NCI-H1694 treated with DMSO at 0.1 percent for 48 hours (cell line): ENCODE measurements at regions not wholly inside any gene's neighbourhood (a gene's known extent, or its start where the extent isn't known, plus 50 kb on each side); places are given as distances from the start of the nearest gene placed in this dataset.

ENCODE experiments used
- DNase-seq: peaks from one replicate; lab custom pipeline; 2025; lab: John Stamatoyannopoulos, UW

- no peak for DNase-seq
These were observed 336.3 kb downstream of the SLITRK6 start for GRCh38 chr13:85462792-85463425.

GRCh38 chr13:85461621-85462020 lies 337.6 kb downstream of the SLITRK6 start:
- DNase-seq: no peak

DNA sequence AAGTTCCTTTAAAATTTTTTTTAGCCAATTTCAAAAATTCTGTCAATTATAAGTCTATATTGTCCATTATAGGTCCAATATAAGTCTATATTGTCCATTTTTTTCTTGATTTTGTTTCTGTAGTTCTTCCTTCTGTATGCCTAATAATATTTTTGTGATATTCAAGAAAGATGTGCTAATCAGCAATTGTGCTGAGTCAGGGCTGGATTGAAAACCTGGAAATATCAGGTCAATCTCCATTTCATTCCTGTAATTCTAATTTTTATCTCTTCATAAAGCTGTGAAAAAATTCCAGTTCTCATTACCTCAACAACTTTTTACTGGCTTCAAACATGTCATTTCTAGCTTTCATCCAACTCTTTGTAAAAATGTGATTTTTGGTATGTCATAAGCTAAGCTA lies 353.7 kb downstream of the SLITRK6 start:
- DNase-seq: no peak

DNA sequence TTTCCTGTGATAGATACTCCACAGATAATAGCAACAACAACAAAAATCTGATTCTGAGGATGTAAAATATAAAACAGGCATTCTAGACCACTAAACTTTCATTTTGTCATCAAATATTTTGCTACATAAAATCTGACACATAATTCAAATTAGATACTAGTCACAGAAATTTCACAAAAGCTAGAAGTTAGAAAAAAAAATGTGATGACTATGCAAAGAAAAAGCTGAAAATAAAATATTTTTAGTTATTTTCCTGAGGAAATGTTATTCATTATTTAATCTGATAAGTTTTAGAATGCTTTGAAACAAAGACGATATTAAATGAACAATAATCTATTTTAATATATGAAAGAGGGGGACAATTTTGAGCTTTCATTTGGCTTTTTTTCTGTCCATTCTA lies 357.2 kb downstream of the SLITRK6 start:
- DNase-seq: no peak

- DNase-seq: no peak
These were observed 357.9 kb downstream of the SLITRK6 start for GRCh38 chr13:85441364-85441763.

GRCh38 chr13:85436029-85436428 lies 363.2 kb downstream of the SLITRK6 start:
- DNase-seq: no peak

- no peak for DNase-seq
These were observed 364.3 kb downstream of the SLITRK6 start for GRCh38 chr13:85434927-85435326.

DNA sequence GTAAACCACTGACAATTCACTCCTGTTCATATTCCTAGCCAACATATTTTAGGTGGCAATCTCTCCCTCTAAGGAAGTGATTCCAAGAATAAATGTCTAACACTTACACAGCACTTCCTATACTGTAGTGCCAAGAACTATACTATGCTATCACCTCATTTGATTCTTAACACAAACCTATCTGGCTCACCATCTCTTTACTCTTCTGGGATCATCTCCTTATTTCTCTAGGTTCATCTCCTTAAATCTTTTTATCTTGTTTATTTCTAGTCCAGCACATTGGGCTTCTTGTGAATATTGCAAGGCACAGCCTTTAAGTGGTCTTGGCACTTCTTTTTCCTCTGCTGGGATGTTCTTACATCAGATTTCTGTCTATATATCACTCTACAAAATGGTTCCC lies 366.3 kb downstream of the SLITRK6 start:
- no peak for DNase-seq

DNA sequence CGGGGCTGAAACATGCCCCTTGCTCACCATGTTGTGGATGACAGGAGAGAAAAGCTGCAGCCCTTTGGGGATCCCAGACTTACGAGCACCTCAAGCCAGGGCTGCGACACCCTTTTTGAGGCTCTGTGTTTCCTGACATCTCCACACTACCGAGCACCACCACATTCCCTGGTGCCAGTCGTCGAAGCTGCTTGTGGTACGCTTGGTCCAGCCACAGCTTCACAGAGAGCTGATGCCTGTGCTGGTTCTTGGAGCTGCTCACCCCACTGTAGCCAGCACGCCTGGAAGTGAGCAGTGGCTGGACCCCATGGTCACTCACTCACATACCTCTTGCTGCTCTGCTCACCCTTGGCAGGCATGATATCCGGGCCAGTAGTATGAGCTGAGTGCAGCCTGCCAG lies 367.5 kb downstream of the SLITRK6 start:
- no peak for DNase-seq

DNA sequence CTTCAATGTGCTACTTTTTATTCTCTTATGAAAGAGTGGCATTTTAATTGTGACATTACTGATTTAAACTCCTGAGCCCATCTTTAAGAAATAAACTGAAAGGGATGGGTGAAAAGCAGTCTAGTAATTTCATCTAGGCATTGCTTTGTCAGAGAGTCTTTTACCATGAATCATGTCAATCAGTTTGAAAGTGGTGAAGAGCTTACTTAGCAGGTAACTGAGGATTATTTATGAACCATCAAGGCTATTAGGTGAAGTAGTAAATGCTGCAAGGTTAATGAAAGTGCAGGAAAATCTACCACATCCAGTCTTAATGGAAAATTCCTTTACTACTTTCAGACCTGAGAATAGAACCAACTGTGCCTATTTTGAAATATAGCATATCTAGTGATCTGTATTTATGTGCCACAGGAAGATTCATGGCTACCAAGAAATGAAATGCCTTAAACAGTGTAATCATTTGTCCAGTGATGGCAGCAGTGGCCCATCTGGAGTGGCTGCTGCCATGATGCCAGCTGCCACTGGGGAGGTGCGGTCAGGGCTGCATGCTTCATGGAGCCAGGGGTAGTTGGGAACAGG lies 368.9 kb downstream of the SLITRK6 start:
- DNase-seq: no peak

- DNase-seq: no peak
These were observed 371.8 kb downstream of the SLITRK6 start for GRCh38 chr13:85427416-85427815.

GRCh38 chr13:85420136-85420535 lies 379.1 kb downstream of the SLITRK6 start:
- DNase-seq: no peak

DNA sequence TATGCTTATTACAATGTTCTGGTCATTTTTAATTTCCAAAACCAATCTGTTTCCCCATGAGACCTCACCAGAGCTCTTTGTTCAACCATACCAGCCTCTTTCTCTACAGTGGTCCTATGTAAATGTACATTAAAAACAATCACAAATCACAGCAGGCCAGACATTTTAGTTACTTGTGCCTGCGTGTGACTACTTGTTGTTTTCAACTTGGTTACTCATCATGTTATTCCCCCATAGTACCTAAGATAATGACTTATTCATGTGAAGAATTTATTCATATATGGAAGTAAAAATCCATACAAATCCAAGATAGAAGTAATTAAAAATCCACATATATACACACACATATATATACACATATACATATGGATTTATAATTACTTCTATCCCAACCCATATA lies 379.6 kb downstream of the SLITRK6 start:
- no peak for DNase-seq

GRCh38 chr13:85417807-85418206 lies 381.4 kb downstream of the SLITRK6 start:
- no peak for DNase-seq

DNA sequence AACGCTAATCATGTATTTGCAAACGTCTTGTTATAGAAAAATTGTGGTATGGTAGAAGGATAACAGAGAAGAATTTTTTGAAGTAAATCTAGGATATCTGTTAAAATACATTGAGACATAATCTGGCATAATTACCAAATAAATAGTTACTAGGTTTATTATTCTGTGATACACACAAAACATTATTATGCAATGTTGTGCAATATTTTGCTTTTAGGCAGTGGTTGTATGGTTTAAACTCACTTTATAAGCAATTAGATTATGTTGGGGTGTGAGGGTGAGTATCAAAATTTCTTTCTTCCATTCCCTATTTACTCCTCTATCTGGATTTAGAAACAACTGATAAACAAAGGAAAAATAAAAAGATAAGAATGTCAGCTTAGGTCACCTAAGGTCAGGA lies 385.6 kb downstream of the SLITRK6 start:
- no peak for DNase-seq

- DNase-seq: no peak
These were observed 386.8 kb downstream of the SLITRK6 start for GRCh38 chr13:85412448-85412847.

GRCh38 chr13:85411591-85411990 lies 387.6 kb downstream of the SLITRK6 start:
- DNase-seq: no peak

GRCh38 chr13:85408415-85408814 lies 390.8 kb downstream of the SLITRK6 start:
- DNase-seq: no peak

- no peak for DNase-seq
These were observed 392.8 kb downstream of the SLITRK6 start for GRCh38 chr13:85406269-85406975.

DNA sequence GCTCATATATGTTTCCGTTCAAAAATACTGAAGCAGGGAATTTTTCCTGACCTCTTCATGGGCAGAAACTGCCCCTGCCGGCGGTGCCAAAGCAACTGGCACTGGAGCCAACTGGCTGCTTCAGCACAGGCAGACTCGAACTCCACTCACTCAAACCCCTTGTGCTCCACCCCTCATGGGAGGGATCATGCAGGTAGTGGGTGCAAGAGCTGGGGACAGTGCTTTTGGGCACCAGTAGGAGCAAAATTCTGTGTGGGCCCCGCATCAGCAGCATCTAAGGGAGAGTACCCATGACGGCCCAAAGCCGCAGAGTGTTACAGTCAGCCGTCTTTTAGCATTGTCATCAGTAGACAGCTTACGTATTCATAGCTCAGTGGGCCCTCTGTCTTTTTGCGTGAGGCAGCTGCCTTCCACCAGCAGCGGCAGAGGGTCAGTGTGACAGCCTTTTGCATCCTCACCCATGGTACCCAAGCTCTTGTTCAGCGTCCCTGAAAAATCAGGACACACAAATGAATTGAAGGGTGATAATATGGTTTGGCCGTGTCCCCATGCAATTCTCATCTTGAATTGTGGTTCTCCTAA lies 393.8 kb downstream of the SLITRK6 start:
- no peak for DNase-seq

GRCh38 chr13:85386424-85386823 lies 412.8 kb downstream of the SLITRK6 start:
- no peak for DNase-seq

DNA sequence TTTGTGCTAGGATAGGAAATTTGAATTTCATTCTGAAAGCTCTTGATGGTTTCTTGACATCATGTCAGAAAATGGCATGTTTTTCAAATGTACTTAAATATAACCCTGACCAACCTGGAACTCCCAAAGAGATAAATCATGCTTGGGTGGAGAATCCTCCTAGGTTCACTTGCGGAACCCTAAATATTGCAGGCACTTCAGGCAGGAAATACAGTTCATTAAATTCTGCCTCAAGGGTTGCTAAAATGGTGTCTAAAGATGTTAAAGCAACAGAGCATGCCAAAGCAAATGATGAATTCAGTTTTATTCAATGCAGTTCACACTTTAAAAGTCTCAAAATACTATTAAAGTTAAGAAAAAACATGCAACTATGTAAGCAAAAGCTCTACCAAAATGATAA lies 415.9 kb downstream of the SLITRK6 start:
- DNase-seq: no peak

- DNase-seq: no peak
These were observed 418.1 kb downstream of the SLITRK6 start for GRCh38 chr13:85381082-85381481.
